HG03432 (cell line): ENCODE measurements at regions not wholly inside any gene's neighbourhood (a gene's known extent, or its start where the extent isn't known, plus 50 kb on each side); places are given as distances from the start of the nearest gene placed in this dataset.

Source experiments
- ATAC-seq: cut with Tn5 transposase; IDR thresholded peaks from one replicate; pipeline ENCODE4 v1.9.1; 2021; ENCODE audit warnings: mild to moderate bottlenecking, moderate library complexity; ENCODE audit not compliant: unreplicated experiment

DNA sequence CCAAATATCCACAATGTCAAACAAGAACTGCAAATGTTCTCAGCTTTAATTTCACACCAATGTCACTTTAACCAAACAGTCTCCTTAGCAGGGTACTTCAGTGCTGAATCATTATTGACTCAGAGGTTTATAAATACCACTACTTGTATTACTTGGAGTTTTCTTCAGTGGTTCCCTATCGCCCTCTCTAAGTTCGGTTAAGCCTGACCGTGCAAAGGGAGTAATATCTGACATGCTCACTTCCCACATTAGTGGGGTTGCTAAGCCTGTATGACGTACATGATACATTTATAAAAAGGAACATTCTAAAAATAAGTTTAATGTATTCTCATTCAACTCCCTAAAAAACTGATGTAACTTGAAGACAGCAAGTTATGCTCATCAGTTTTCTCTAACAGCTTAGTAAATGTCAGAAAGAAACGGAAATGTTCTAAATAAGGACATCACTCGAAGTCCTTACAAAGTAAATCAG lies 93.1 kb upstream of the ZC3H12C start:
- peak; percentile 97 for ATAC-seq

DNA sequence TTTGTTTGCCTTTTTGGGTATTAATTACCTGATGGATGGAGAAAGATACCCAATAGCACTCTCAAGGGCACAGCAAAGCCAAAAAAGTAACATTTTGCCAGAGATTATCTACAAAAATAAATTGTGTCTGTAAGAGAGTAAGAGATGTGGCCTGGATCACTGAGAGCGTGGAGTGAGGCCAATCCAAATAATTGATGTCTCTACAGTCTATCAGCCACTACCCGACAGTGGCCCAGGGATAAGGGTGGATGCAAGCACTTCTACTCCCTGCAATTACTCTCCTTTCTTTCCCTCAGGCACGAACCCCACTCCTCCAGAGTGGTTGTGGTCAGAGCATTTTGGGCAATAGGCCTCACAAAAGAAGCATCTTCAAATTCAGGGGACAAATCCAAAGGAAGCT lies 92.3 kb upstream of the ZC3H12C start:
- ATAC-seq = no peak

DNA sequence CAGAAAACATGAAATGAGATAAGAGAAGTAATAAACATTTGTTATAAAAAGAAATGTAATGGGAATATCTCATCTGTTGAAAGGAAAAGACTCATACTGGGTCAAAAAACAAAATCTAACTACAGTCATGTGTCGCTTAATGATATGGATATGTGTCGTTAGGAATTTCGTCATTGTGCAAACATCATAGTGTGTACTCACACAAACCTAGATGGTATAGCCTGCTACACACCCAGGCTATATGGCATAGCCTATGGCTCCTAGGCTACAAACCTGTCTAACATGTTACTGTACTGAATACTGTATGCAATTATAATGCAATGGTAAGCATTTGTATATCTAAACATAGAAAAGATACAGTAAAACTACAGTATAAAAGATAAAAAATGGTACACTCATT lies 89.8 kb upstream of the ZC3H12C start:
- ATAC-seq = no peak

DNA sequence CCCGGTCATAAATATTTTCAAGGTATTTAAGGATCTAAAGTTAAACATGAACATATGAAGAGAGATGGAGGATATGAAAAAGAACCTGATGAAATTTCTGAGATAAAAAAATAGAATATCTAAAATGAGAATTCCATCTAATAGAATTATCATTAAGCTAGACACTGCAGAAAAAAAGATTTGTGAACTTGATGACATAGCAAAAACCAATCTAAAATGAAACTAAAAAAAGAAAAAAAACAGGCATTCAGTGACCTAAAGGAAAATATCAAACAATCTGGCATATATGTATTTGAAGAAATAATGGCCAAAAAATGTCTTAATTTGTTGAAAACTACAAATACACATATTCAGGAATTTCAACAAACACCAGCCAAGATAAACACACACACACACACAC lies 81.6 kb upstream of the ZC3H12C start:
- no peak for ATAC-seq

DNA sequence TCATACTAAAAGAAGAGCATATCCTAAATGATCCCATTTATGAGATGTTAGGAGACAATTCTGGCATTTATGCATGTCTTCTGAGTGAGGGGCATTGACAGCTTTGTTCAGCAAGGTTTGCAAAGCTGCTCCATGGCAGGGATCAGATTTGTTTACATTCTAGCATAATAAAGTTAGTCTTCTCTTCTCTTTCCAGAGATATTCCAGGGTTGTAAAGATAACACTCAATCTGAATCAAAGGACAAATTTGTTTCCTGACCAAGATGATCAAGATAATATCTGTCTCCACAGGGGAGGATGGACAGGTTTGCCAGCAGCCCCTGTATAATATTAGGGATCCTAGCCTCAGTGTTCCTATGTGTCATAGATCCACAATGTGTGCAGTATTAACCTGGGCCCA lies 77.5 kb upstream of the ZC3H12C start:
- ATAC-seq = no peak

DNA sequence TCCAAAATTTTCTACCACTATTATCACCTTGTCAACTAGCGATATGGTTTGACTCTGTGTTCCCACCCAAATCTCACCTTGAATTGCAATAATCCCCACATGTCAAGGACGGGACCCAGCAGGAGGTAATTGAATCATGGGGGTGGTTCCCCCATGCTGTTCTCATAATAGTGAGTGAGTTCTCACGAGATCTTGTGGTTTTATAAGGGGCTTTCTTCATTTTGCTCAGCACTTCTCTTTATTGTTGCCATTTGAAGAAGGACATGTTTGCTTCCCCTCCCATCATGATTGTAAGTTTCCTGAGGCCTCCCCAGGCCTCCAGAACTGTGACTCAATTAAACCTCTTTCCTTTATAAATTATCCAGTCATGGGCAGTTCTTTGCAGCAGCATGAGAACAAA lies 73.5 kb upstream of the ZC3H12C start:
- no peak for ATAC-seq

DNA sequence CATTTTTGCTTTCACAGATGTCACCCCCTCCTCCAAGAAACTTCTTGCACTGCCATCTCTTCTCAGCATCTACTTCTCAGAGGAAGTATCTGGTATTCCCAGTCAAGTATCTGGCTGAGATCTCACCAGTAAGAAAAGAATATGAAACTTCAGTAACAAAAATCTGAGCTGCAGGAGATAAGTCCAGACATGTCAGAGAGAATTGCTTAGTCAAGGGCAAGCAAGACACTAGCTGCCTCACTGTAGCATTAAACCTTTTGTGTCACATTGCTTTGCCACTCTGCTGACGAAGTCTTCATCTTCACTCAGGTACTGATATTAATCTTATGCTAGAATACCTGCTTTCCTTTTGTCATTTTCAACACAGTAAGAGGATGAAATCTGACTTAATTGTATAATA lies 70.6 kb upstream of the ZC3H12C start:
- peak; percentile 30 for ATAC-seq

DNA sequence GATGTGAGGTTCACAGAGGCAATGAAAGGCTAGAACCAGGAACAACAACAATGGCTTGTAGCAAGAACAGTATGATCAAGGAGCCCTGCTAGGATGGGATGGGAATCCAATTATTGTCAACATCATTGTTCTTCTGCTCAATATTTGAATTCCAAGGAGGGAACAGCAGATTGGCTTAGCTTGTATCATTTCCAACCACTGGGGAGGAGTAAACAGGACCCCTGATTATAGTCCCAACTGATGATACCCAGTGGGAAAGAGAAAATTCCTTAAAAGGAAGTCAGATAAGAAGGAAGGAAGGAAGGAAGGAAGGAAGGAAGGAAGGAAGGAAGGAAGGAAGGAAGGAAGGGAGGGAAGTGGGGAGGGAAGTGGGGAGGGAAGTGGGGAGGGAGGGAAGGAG lies 69.5 kb upstream of the ZC3H12C start:
- ATAC-seq = no peak

DNA sequence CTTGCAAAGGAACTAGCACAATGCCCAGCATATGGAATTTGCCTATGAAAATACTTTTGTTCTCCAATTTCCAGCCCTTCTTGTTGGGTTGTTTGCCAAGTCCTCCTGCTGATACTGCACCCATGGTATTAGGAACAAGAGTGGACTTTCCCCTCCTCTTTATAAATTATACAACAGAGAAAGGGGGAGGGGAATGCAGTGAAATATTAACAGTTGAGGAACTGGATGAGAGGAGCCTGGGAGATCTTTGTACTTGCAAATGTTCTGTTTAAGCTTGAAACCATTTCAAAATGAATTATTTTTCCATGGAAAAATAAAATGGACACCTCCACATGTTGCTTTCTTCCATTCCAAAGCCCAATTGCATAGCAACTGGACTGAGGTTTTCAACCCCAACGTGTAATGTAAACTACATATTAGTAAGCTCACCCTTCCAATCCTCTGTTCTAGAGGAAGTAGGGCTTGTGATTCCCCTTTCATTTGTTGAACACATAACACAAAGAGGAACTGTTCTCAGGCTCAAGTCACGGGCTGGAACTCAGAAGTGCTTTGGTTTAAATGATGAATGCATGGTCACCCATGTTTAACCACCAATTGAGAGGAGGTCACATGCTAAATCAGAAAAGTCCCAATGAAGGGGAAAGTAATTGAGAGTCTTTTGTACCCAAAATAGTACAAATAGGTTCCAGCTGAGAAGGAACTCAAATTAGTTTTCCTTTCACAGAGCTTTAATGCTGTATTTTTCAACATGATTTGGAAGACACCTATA lies 66.2 kb upstream of the ZC3H12C start:
- ATAC-seq = peak; percentile 84

DNA sequence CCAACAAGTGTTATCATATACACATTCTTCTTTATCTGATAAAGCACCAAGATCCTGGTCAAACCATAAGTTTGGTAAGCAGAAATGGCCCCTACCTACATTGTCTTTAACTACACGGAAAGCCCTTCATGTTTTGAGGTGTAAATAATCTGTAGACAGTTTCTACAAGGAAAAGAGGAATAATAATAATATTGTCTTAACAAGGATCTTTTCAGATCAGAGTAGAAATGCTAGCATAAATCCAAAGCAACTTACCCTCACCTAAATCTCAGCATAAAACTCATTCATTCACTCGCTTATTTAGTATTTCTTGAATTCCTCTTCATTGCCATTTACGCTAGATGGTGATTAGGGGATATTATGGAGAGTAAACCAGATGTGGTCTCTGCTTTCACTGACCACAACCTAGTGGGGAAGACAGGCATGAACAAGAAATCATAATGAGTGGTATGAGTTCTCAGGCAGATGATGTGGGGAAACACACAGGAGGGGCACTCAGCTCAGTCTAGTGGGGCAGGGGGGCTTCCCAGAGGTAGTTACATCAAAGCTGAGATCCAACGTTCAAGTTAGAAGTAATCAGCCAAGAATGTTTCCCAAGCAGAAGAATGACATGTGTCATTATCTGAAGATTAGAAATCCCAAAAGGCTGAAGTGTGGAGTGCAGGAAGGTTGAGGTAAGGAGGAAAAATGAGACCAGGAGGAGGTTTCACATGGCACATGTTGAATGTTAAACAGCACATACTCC lies 65.4 kb upstream of the ZC3H12C start:
- peak; percentile 56 for ATAC-seq

DNA sequence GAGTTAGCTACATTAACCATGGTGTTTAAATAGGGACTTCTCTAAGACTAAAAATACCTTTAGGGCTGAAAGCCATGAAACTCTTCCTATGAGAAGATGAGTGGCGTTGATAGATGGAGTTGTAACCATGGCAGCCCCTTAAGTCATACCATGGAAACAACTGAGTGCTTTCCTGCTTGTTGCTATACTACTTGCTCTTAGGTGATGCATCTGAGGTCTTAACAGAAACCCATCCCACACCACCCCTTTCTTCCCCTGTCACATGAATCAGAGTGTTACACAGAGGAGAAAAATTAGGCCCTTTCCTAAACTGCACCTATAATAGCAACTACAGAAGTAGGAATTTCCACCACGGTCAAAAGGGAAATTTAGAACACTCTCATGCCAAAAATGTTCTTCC lies 64.3 kb upstream of the ZC3H12C start:
- peak; percentile 28 for ATAC-seq

DNA sequence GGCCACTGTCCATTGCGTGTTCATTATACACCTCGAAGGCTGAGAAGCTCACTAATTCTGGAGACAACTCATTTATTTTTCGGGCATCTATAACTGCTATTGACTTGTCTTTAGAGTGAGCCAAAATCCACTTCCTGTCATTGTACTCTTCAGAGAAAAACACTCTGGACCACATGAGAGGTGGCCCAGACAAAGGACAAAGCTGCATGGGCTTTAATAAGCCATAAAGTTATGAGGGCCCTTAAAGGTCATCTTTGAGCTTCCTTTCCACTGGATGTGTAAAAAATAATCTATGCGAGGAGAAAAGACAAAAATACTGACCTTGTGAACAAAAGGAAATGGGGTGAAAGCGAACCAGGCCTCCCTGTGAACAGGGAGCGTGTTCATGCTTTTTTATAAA lies 63.5 kb upstream of the ZC3H12C start:
- no peak for ATAC-seq

DNA sequence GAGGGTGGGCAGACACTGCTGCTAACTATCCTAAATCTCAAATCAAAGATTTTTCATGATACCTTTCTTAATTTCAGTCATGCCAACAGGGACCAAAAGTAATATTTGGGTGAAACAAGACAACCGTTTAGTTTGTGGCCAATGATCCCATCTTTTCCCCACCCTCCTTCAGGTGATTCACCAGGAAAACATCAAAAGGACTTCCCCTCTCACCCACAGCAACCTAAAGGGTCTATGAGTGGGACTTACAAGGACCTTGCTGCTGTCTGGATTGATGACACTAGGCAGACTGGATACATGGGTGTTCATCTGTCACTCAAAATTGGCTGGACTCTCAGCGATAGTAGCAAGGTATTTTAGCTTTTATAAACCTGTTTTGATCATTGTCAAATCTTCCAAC lies 62.0 kb upstream of the ZC3H12C start:
- no peak for ATAC-seq

DNA sequence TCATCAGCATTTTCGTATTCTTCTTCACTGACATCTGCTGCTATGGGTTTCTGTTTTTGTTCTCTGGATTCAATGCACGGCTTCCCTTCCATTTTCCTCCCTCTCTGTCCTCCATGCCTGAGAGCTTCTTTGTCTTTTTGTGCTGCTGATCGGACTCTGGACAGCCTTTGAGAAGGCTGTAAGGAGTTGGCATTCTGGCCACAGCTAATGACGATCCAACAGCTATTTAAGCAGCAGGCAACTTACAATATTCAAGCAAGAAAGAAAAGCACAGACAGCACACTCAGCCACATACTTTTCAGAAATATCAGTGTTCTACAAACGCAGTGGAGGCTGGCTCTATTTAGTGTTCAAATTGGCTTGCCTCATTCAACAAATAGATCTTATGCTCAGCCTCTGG lies 60.9 kb upstream of the ZC3H12C start:
- ATAC-seq = no peak

DNA sequence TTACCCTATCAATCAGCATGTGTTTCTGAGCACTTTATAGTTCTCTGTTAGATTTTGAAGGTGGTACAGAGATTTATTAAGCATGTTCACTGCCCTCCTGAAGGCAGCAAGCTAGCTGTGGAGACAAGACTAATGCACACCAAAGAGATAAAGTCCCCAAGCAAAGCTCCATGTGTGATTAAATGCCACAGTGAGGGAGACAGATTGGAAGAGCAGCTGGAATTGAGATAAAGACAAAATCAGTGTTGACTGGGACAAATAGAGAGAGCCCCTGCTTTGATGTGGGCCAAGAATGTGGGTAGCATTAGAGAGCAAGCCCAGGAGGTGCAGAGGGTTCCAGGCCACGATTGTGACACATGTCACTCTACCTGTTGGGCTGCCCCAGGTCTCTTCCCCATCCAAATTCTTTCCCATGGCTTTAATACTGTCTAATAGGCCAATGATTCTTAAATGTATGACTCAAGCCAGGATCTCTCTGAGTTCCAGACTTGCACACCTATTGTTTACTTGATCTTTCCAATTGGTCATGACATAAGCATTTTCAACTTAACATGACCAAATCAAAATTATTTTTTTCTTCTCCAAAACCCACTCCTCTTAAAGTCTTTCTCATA lies 60.1 kb upstream of the ZC3H12C start:
- ATAC-seq = no peak

DNA sequence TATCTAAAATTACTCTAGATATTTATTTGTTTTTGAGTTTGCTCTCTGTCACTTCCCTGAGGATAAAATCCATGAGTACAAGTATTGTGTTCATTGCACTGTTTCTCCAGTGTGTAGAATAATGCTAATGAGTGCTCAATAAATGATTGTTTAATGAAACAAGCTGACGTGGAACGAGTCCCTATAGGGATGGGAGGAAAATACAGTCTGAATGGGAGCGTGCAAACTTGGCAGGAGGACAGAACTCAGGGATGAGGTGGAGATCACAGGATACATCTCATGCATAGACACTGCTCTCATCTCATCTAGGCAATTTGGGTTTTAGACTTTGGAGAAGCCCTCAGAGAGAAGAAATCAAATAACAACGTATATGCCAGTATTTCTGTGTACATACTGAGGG lies 58.4 kb upstream of the ZC3H12C start:
- no peak for ATAC-seq

DNA sequence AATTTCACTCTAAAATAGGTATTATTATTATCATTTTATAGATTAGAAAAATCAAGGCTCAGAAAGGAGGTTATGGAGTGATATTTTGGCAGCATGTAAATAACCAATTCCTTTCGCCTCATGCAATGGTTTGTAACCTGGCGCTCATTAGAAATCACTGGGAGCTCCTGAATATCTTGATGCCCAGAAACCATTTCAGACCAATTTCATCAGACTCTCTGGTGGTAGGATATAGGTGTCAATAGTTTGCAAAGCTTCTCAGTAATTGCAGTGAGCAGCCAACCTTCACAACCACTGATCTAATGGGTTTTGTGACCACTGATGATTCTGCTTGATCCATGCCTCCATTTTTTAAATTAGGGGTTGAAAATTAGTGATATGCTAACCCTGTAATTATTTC lies 57.8 kb upstream of the ZC3H12C start:
- no peak for ATAC-seq

DNA sequence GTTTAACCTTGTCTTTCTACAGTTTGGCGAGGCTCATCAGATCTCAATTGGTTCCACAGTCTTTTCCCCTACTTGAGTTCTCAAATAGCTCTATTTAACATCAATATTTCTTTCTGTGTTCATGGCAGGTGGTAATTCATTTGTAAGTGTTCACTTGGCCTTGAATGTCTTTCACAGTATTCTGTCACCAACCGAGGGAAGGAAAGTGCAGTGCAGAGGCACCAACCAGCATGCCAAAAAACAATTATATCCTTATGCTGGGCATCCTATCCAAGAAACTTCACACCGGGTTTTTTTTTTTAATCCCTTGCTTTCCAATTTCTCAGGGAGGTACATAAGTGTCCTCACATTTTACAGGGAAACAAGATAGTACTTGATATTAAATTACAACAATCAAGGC lies 55.0 kb upstream of the ZC3H12C start:
- ATAC-seq = no peak
